Liver (tissue), 8 donors: ENCODE measurements at regions not wholly inside any gene's neighbourhood (a gene's known extent, or its start where the extent isn't known, plus 50 kb on each side); places are given as distances from the start of the nearest gene placed in this dataset.

Experiments used
- DNase-seq: peaks from one replicate; pipeline ENCODE4 v3.0.0-alpha.2; 2017; ENCODE audit warnings: low spot score
- H3K27ac ChIP-seq, 2 donors: one replicate each; pipeline ENCODE4 v1.7.0; 2013; ENCODE audit warnings: inconsistent platforms in 2 of 2, low read length in 2 of 2, control low read depth in 1 of 2, low read depth in 1 of 2, mild to moderate bottlenecking in 1 of 2
- H3K27me3 ChIP-seq, 4 donors: one replicate each; pipeline versions ENCODE4 v1.6.1 to v1.7.0; 2013; ENCODE audit warnings: low read length in 3 of 4, inconsistent platforms in 1 of 4, mild to moderate bottlenecking in 1 of 4, moderate library complexity in 1 of 4; ENCODE audit not compliant: control insufficient read depth in 4 of 4, insufficient read depth in 4 of 4
- H3K36me3 ChIP-seq, 4 donors: one replicate each; pipeline versions ENCODE4 v1.6.1 to v1.7.0; 2013; ENCODE audit warnings: low read length in 3 of 4, mild to moderate bottlenecking in 3 of 4, low read depth in 1 of 4, moderate library complexity in 1 of 4; ENCODE audit not compliant: control insufficient read depth in 4 of 4, insufficient read depth in 3 of 4
- H3K4me1 ChIP-seq, 4 donors: one replicate each; pipeline versions ENCODE4 v1.6.1 to v1.7.0; 2013; ENCODE audit warnings: low read length in 3 of 4, mild to moderate bottlenecking in 3 of 4, moderate library complexity in 1 of 4; ENCODE audit not compliant: control insufficient read depth in 4 of 4, insufficient read depth in 4 of 4
- H3K4me3 ChIP-seq, 3 donors: one replicate each; pipeline versions ENCODE4 v1.6.1 to v1.7.0; 2013; ENCODE audit warnings: low read length in 3 of 3, control low read depth in 1 of 3, low read depth in 1 of 3, mild to moderate bottlenecking in 1 of 3
- H3K9ac ChIP-seq, 2 donors: one replicate each; pipeline ENCODE4 v1.7.0; 2013; ENCODE audit warnings: low read length in 2 of 2, mild to moderate bottlenecking in 2 of 2, moderate library complexity in 2 of 2, control low read depth in 1 of 2, low read depth in 1 of 2
- H3K9me3 ChIP-seq, 4 donors: one replicate each; pipeline versions ENCODE4 v1.6.1 to v1.7.0; 2013; ENCODE audit warnings: low read length in 3 of 4; ENCODE audit not compliant: control insufficient read depth in 4 of 4
- ATF3 ChIP-seq: IDR thresholded peaks from 2 replicates; pipeline ENCODE4 v1.6.1; 2016; ENCODE audit warnings: antibody characterized with exemption
- CTCF ChIP-seq: fragments of 150-350 bp; IDR thresholded peaks from 2 replicates; pipeline ENCODE4 v1.5.1; 2017; ENCODE audit warnings: improper control_type of control experiment, low read depth, low read length; ENCODE audit not compliant: missing input control
- EGR1 ChIP-seq, 2 donors: IDR thresholded peaks; 2 replicates each; pipeline ENCODE4 v1.6.1; 2016 to 2018; ENCODE audit warnings: antibody characterized with exemption in 2 of 2, low read depth in 2 of 2
- FOXA1 ChIP-seq: IDR thresholded peaks from 2 replicates; pipeline ENCODE4 v1.6.1; 2016; ENCODE audit warnings: antibody characterized with exemption
- FOXA2 ChIP-seq: IDR thresholded peaks from 2 replicates; pipeline ENCODE4 v1.6.1; 2016; ENCODE audit warnings: antibody characterized with exemption
- GABPA ChIP-seq, 2 donors: IDR thresholded peaks in 1 of 2; conservative IDR thresholded peaks in 1 of 2; 2 replicates each; pipeline ENCODE4 v1.6.1; 2016; ENCODE audit warnings: antibody characterized with exemption in 2 of 2, mild to moderate bottlenecking in 1 of 2, moderate library complexity in 1 of 2
- HNF4A ChIP-seq, 2 donors: conservative IDR thresholded peaks; 2 replicates each; pipeline ENCODE4 v1.6.1; 2016; ENCODE audit warnings: antibody characterized with exemption in 2 of 2, mild to moderate bottlenecking in 2 of 2
- HNF4G ChIP-seq: IDR thresholded peaks from 2 replicates; pipeline ENCODE4 v1.6.1; 2016; ENCODE audit warnings: antibody characterized with exemption
- JUND ChIP-seq, 2 donors: IDR thresholded peaks; 2 replicates each; pipeline ENCODE4 v1.6.1; 2016; ENCODE audit warnings: antibody characterized with exemption in 2 of 2
- MAX ChIP-seq: IDR thresholded peaks from 2 replicates; pipeline ENCODE4 v1.6.1; 2016; ENCODE audit warnings: antibody characterized with exemption
- NR2F2 ChIP-seq: IDR thresholded peaks from 2 replicates; pipeline ENCODE4 v1.6.1; 2016; ENCODE audit warnings: antibody characterized with exemption
- RAD21 ChIP-seq, 2 donors: IDR thresholded peaks; 2 replicates each; pipeline ENCODE4 v1.6.1; 2016; ENCODE audit warnings: antibody characterized with exemption in 2 of 2, mild to moderate bottlenecking in 2 of 2
- REST ChIP-seq: IDR thresholded peaks from 2 replicates; pipeline ENCODE4 v1.6.1; 2016; ENCODE audit warnings: antibody characterized with exemption, mild to moderate bottlenecking
- RXRA ChIP-seq, 2 donors: IDR thresholded peaks; 2 replicates each; pipeline ENCODE4 v1.6.1; 2017 to 2018; ENCODE audit warnings: antibody characterized with exemption in 2 of 2, mild to moderate bottlenecking in 1 of 2
- SP1 ChIP-seq: IDR thresholded peaks from 2 replicates; pipeline ENCODE4 v1.6.1; 2018; ENCODE audit warnings: antibody characterized with exemption, mild to moderate bottlenecking
- TAF1 ChIP-seq: conservative IDR thresholded peaks from 2 replicates; pipeline ENCODE4 v1.6.1; 2016; ENCODE audit warnings: antibody characterized with exemption, mild to moderate bottlenecking
- YY1 ChIP-seq: IDR thresholded peaks from 2 replicates; pipeline ENCODE4 v1.6.1; 2016; ENCODE audit warnings: antibody characterized with exemption, mild to moderate bottlenecking
- ZBTB33 ChIP-seq: IDR thresholded peaks from 2 replicates; pipeline ENCODE4 v1.6.1; 2016; ENCODE audit warnings: antibody characterized with exemption
- WGBS: extraction: QIAGEN DNeasy Blood & Tissue Kit; methylation state at CpG from one replicate; pipeline ENCODE4 v1.1.7; 2013; 5-methylcytosine and 5-hydroxymethylcytosine counted together
- donor health status: healthy.
- donor health status: healthy.
- donor health status: healthy.
- donor health status: healthy.
- donor health status: healthy.

- TF ChIP-seq REST (no peak), JUND (IDR thresholded peaks at IDR 0.05) (no peak), ATF3 (no peak), FOXA1 (no peak), EGR1 (IDR thresholded peaks at IDR 0.05; ENCODE audit: low read depth in 2 of 2) (no peak), YY1 (no peak)
Observed at GRCh38 chr3:118477768-118478167, 556.9 kb downstream of the IGSF11 start (continued).

GRCh38 chr3:118478706-118479276 is 555.9 kb downstream of the IGSF11 start:
- H3K27ac ChIP-seq: no peak overlapping the region
- H3K27me3 ChIP-seq: no peaks in the 10 kb centered on the region
- no peak for TF ChIP-seq GABPA (IDR thresholded peaks at IDR 0.05 in 1 of 2, conservative IDR thresholded peaks at IDR 0.05 in 1 of 2)
- no peak for TF ChIP-seq RAD21 (IDR thresholded peaks at IDR 0.05)
- no peak for TF ChIP-seq SP1
- no peak for TF ChIP-seq ZBTB33
- no peak for TF ChIP-seq HNF4G
- no peak for TF ChIP-seq REST
- TF ChIP-seq HNF4A (conservative IDR thresholded peaks at IDR 0.05): no peak
- TF ChIP-seq CTCF: no peak
- no peak for TF ChIP-seq MAX
- no peak for TF ChIP-seq NR2F2
- no peak for TF ChIP-seq TAF1
- TF ChIP-seq RXRA (IDR thresholded peaks at IDR 0.05): no peak
- no peak for TF ChIP-seq EGR1 (IDR thresholded peaks at IDR 0.05; ENCODE audit: low read depth in 2 of 2)
- no peak for TF ChIP-seq FOXA1
- no peak for TF ChIP-seq ATF3
- no peak for TF ChIP-seq JUND (IDR thresholded peaks at IDR 0.05)
- TF ChIP-seq YY1: no peak
- TF ChIP-seq FOXA2: no peak
- no peak for DNase-seq
- H3K36me3 ChIP-seq: no peaks in the 10 kb centered on the region
- no peaks in the 10 kb centered on the region for H3K4me1 ChIP-seq
- H3K4me3 ChIP-seq: no peak overlapping the region
- H3K9me3 ChIP-seq: no peaks in the 10 kb centered on the region
- no peak overlapping the region for H3K9ac ChIP-seq
- 65% methylated on average over 8 of the region's 8 CpGs for WGBS
